A204.1 (cell line): ENCODE measurements at regions not wholly inside any gene's neighbourhood (a gene's known extent, or its start where the extent isn't known, plus 50 kb on each side); places are given as distances from the start of the nearest gene placed in this dataset.
"Not testable (repeated sequence)": the region's sequence is repeated elsewhere in the genome, so short reads cannot be mapped to it uniquely, and the experiment has no call there.

Experiments
- FAIRE-seq: peaks from 2 replicates; lab custom pipeline; 2012; peaks lifted over from hg19 to GRCh38; lab: Jason Lieb, UNC

DNA sequence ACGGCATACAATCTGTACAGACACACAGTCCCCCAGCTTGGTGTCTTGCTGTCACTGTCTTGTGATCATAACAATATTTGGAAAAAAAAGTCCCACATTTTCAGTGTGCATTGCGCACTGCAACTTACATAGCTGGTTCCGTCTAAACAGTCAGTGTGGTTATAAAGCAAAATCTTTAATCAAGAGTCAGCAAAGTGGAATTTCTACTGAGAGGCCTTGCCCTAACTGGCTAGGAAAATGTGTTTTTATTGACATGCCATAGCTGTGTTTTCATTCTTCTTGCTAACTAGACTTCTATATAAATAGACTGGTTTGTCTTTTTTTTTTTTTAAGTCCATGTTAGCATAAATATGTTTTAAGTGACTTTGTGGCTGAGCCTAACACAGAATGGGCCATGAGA is 174.8 kb downstream of the POLR2M start:
- FAIRE-seq: no peak

DNA sequence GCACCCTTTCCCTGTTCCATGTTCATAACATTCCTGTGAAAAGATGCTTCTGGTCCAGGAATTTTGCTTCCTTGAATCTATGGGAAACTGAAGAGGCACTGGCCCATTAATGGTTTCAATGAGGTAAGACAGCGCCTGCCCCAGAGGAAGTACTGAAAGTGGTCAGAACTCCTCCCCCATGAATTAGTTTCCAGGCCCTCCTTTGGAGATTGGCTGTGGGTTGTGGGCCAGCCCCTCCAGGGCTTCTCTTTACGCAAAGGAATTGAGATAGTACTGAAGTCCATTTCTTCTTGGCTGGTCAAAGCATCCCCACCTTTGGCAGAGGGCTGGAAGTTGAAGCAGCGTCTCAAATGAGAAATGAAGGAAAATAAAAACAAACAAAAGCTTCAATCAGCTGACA is 175.5 kb downstream of the POLR2M start:
- no peak for FAIRE-seq

DNA sequence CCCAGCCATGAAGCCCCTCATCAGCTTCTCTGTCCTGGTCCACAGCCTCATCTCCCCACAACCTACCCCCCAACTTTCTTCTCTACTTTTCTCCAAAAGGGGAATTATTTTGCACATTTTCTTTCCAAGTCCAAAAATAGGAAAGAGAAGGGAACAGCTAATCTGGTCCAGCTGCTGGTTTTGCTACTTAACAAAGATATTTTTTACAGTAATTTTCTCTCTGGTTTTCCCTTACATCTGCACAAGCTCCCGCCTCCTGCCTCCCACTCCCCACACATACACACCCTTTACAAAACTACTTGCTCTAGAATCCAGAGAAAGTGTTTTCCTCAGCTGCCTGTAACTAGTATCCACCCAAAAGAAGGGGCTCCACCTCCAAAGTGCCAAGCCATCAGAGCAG is 177.2 kb downstream of the POLR2M start:
- no peak for FAIRE-seq

DNA sequence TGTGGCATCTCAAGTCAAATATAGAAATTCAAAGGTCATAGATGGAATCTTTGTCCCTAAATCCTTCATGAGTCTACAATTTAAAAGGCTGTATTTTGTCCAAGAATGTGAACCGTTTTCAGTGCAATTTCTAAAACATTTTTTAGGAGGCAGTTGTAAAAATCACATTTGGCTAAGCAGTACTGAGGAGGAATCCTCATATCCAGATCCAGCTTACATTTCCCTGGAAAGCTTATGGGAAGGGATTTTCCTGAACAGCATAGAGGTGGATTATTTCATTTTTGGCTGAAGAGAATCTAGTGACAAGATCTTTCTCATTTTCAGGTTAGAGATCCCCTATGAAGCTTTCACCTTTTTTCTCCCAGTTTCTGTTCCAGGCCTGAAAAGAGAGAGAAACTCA is 178.4 kb downstream of the POLR2M start:
- FAIRE-seq: no peak

DNA sequence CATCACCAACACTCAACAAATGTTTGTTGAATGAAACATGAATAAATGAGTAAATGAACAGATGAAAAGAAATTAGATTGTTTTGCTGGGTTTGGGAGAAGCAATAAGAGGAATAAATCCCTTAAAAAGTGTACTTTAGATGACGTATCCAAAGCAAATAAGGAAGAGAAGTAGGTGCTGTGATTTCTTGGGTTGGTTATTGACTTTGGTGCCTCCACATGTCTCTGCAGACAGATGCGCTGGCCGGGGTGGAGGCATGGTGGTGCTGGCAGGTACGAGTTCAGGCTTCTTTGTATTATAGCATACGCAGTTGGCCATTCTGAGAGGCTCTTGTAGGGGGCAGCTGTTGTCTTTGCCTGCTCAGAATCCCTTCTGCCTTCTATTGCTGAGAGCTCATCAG is 178.9 kb downstream of the POLR2M start:
- FAIRE-seq: no peak

DNA sequence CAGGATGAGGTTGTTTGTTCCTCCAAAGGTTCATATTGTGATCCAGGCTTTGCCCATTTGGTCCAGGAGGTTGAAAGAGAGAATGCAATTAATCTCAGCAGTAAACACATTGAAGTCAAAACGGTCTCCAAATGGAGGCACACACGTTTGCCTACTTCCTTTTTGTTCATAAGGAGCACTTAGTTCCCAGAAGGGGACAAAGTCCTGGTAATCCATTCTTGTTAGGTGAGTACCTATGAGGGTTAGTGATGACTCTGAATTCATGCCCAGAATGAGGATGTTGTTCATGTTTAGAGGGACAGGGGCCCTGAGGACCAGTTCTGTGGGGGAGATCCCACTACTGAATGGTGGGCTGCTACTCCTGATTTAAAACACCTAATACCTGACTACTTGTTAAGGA is 177.7 kb downstream of the ALDH1A2 start:
- FAIRE-seq: no peak

DNA sequence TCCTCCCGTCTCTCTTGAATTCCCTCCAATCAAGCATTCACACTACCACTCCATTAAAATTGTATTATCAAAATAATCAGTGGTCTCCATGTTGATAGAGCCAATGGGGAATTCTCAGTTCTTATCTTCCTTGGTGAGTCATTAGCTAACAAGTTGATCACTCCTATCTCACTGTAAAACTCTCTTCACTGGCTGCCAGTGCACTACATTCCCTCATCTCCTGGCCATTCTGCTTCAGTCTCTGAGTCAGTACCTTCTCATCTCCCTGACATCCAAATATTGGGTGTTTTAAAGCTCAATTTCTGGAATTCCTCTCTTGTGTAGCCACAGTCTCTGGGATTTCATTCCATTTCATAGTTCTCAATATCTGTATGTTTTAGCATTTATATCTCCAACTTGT is 175.2 kb downstream of the ALDH1A2 start:
- FAIRE-seq: no peak

DNA sequence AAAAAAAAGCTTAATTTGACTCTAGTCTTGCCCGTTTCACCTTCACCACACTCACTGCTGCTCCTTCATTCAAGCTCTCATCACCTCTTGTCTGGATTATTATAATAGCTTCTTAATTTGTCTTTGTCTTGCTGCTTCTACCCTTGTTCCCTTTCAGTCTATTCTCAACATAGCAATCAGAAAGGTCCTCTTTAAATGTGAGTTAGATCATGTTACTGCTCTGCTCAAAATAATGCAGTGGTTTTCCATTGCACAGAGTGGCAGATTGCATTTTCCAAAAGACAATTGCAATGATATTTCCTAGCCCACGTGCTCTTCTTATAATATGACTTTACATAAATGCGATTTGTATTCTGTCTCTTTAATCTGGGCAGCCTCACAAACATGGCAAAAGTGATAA is 174.6 kb downstream of the ALDH1A2 start:
- FAIRE-seq: no peak

DNA sequence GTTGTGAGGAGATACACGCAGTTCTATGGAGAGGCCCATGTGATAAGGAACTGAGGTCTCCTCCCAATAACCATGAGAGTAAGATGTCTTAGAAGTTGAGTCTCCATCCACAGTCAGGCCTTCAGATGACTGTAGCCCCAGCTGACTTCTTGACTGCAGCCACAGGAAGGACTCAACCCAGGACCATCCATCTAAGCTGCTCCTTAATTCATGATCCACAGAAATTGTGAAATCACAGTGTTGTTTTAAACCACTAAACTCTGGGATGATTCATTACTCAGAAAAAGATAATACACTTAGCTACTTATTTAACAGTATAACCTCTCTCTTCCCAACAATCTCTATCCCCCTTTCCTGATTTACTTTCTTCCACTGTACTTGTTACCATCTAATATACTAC is 173.3 kb downstream of the ALDH1A2 start:
- no peak for FAIRE-seq

DNA sequence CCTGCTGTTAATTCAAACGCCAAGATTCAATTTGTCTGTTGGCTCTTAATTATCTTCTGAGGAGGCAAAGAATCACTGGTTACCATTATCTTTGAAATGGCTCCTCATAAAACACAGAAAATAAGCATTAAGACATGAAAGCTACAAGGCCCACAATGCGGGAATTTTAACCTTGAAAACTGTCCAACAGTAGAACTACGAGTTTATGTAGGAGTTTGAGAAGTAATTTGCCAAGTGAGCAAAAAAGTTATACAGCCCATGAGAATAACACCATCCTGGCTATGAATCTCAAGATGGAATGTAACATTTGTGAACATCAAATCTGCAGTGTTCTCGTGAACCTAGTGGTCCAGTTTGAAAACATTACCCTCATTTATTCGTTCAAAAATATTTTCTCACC is 172.5 kb downstream of the ALDH1A2 start:
- no peak for FAIRE-seq

DNA sequence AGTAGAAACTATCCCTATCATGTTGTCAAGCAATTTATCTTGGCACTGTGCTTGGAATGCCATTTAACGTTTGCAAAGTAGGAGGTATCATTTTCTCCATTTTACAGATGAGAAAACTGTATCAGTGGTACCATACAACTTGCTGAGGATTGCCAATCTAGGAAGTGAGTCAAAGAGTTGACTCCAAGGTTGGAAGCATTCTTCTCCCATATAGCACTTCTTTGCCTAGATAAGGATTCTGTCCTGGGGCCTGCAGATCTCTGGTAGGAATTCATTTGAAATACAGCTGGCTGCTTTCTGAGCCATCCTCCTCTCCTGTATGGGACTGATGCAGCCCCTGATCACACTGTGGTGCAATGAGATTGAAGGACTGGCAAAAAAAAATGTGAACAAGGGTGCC is 170.2 kb downstream of the ALDH1A2 start:
- FAIRE-seq: no peak

DNA sequence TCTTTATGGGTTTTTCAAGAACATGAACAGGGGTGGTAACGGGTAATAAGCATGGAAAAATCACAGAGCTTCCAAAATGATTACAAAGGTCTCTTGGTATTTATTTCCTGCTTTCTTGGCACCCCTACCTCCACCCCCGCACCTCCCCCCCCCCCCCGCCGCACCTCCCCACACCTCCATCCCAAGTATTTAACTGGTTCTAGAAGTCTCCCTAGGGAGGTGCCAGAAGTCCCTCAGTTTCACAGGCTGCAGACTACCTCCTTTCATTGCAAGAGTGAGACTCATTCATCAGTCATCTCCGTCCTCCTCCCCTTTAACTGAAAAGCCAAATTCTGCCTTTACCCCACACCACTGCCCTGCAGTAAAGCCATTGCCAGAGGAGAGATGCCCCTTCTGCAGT is 169.4 kb downstream of the ALDH1A2 start:
- FAIRE-seq: no peak

DNA sequence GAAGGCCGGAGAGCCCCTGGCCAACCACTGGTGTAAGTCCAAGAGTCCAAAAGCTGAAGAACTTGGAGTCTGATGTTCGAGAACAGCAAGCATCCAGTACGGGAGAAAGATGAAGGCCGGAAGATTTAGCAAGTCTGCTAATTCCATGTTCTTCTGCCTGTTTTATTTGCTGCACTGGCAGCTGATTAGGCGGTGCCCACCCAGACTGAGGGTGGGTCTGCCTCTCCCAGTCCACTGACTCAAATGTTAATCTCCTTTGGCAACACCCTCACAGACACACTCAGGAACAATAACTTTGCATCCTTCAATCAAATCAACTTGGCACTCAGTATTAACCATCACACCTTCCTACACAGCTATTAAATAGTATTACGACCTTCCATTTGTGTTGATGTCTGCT is 168.6 kb downstream of the ALDH1A2 start:
- not testable (repeated sequence) for FAIRE-seq

DNA sequence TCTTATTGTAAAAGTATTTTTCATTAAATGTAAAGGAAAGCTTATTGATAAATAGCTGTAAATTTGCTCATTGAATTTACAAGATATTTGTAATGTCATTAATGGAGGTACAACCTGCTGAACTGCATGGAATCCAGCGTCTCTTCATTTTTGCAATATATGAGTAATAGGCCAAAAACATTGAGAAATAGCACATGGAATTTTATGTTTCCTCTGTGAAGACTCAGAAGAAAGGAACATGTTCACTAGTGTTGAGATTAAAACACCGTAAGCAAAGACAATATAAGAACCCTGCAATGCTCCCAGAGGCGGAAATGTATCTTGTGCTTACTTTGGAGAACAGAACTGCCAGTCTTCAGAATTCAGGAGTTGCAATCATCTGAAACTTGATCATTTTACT is 167.6 kb downstream of the ALDH1A2 start:
- FAIRE-seq: no peak

DNA sequence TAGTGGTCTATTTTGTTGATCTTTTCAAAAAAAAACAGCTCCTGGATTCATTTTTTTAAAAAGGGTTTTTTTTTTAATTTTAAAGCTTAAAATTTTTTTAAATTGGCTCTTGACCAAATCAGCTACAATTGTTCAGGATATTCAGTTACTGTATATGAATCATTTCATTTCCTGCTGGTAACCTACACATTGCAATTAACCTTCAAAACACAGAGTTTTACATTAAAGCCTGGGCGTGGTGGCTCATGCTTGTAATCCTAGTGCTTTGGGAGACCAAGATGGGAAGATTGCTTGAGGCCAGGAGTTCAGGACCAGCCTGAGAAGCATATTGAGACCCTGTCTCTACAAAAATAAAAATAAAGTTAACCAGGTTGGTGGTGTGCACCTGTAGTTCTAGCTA is 163.4 kb downstream of the ALDH1A2 start:
- FAIRE-seq: no peak
